ACC112 (cell line): ENCODE measurements at regions not wholly inside any gene's neighbourhood (a gene's known extent, or its start where the extent isn't known, plus 50 kb on each side); places are given as distances from the start of the nearest gene placed in this dataset.

Experiments
- H2AFZ ChIP-seq: fragments of 200-600 bp; sonication (generic); one replicate; pipeline ENCODE4 v1.6.0; 2017; ENCODE audit warnings: antibody characterized with exemption, low read length; ENCODE audit not compliant: unreplicated experiment
- H3K27ac ChIP-seq: fragments of 200-600 bp; sonication (generic); 2 replicates; pipeline ENCODE4 v1.5.1; 2014; ENCODE audit warnings: low read depth, mild to moderate bottlenecking, antibody characterized with exemption, low read length, moderate library complexity
- H3K27me3 ChIP-seq: fragments of 200-600 bp; sonication (generic); 2 replicates; pipeline ENCODE4 v1.6.1; 2014; ENCODE audit warnings: mild to moderate bottlenecking, antibody characterized with exemption, low read length, moderate library complexity, mixed read lengths; ENCODE audit not compliant: insufficient read depth
- H3K36me3 ChIP-seq: fragments of 200-600 bp; sonication (generic); 2 replicates; pipeline ENCODE4 v1.6.1; 2016; ENCODE audit warnings: mild to moderate bottlenecking, antibody characterized with exemption, low read length, moderate library complexity, mixed read lengths; ENCODE audit not compliant: insufficient read depth
- H3K4me1 ChIP-seq: fragments of 200-600 bp; sonication (generic); one replicate; pipeline ENCODE4 v1.6.1; 2016; ENCODE audit warnings: low read length, mixed read lengths; ENCODE audit not compliant: insufficient read depth, unreplicated experiment, control insufficient read depth
- H3K4me3 ChIP-seq: fragments of 200-600 bp; sonication (generic); 2 replicates; pipeline ENCODE4 v1.5.1; 2014; ENCODE audit warnings: mild to moderate bottlenecking, low read depth, low read length
- H3K79me2 ChIP-seq: fragments of 200-600 bp; sonication (generic); one replicate; pipeline ENCODE4 v1.6.0; 2016; ENCODE audit warnings: low read length; ENCODE audit not compliant: control insufficient read depth, unreplicated experiment, insufficient read depth

GRCh38 chr4:3818371-3818770, 52.2 kb downstream of the ADRA2C start:
- Histone ChIP-seq H2AFZ (no peak overlapping the region), H3K4me1 (no peaks in the 10 kb centered on the region), H3K27me3 (peaks cover 11% of the 10 kb centered on the region), H3K79me2 (no peaks in the 10 kb centered on the region), H3K4me3 (no peak overlapping the region), H3K36me3 (no peaks in the 10 kb centered on the region), H3K27ac (no peak overlapping the region)

GRCh38 chr4:3819210-3819919, 53.2 kb downstream of the ADRA2C start:
- Histone ChIP-seq H3K36me3 (no peaks in the 10 kb centered on the region), H3K27ac (no peak overlapping the region), H3K4me1 (no peaks in the 10 kb centered on the region), H3K27me3 (peaks cover 11% of the 10 kb centered on the region), H2AFZ (no peak overlapping the region), H3K4me3 (no peak overlapping the region), H3K79me2 (no peaks in the 10 kb centered on the region)

DNA sequence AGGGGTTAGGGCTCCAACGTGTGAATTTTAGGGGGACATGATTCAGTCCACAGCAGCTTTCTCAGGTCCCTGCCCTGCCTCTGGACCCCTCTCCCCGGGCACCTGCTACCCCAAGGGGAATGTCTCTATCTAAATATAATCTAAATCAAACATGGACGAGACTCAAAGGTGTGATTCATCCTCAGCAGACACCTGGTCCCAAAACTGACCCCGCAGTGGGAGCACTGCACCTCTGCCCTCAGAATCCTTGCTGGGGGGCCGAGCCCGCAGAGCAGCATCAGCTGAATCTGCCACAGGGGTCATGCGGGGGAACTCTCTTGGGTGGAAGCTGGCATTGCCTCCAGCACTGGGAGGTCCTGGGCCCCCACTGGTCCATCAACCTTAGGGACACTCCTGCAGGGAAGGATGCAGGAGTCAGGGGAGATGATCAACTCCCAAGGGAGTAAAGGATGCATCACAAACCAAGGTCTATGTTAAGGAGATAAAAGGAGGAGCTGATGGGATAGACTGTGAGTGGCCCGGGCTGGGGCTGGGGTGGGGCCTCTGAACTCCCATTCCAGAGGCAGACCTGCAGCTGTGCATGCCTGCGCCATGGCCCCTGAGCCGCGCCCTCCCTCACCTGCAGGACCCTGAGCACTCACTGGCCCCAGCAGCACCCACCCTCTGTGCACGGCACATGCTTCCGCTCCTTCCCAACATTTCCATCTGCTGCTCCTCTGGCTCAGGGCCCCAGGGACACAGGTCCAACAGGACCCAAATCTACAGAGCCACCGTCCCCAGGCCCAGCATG, 54.0 kb downstream of the ADRA2C start:
- no peaks in the 10 kb centered on the region for H3K4me1 ChIP-seq
- H2AFZ ChIP-seq, result no peak overlapping the region
- peaks cover 11% of the 10 kb centered on the region for H3K27me3 ChIP-seq
- no peak overlapping the region for H3K27ac ChIP-seq
- no peaks in the 10 kb centered on the region for H3K36me3 ChIP-seq
- H3K79me2 ChIP-seq, result no peaks in the 10 kb centered on the region
- H3K4me3 ChIP-seq, result no peak overlapping the region

DNA sequence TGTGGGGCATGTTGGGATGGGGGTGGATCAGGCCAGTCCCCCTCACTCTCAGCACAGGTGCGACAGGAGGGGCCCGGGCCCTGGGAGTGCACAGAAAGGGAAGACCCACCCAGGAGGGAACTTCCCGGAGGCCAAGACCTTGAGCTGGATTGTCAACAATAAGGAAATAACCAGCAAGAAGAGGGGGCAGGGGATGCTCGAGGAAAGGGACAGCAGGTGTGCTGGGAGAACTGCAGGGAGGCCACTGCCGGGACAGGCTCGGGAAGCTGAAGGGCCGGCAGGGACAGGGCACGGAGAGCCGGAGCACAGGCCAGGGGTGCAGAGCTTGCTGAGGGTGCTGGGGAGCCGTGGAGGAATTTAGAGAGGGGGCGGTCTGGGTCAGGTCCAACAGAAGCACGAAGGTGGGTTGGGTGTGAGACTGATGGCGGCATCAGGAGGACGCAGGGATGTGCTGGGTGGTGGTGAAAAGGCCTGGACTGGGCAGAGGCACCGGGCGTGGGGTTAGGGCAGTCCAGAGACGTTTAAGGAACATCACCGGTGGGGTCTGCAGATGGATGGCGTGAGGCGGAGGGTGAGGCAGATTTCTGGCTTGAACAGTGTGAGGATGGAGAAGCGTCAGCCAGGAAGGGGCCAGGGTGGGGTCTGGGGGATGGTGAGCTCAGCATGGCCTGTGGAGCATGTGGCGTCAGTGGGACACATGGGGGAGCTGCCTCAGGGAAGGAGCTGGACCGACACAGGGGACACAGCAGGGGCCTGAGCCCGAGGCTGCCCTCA, 54.8 kb downstream of the ADRA2C start:
- no peaks in the 10 kb centered on the region for H3K4me1 ChIP-seq
- H2AFZ ChIP-seq, result no peak overlapping the region
- H3K27me3 ChIP-seq, result peaks cover 11% of the 10 kb centered on the region
- no peaks in the 10 kb centered on the region for H3K36me3 ChIP-seq
- no peak overlapping the region for H3K4me3 ChIP-seq
- no peak overlapping the region for H3K27ac ChIP-seq
- no peaks in the 10 kb centered on the region for H3K79me2 ChIP-seq

GRCh38 chr4:3821580-3822229, 55.5 kb downstream of the ADRA2C start:
- peaks cover 11% of the 10 kb centered on the region for H3K27me3 ChIP-seq
- H2AFZ ChIP-seq, result no peak overlapping the region

GRCh38 chr4:3822230-3822947, 56.2 kb downstream of the ADRA2C start:
- H3K27me3 ChIP-seq, result peaks cover 11% of the 10 kb centered on the region
- H3K36me3 ChIP-seq, result no peaks in the 10 kb centered on the region
- H3K4me1 ChIP-seq, result no peaks in the 10 kb centered on the region
- no peaks in the 10 kb centered on the region for H3K79me2 ChIP-seq
- H3K27ac ChIP-seq, result no peak overlapping the region
- H2AFZ ChIP-seq, result no peak overlapping the region
- H3K4me3 ChIP-seq, result no peak overlapping the region

More at GRCh38 chr4:3821580-3822229, 55.5 kb downstream of the ADRA2C start:
- Histone ChIP-seq H3K79me2 (no peaks in the 10 kb centered on the region), H3K27ac (no peak overlapping the region), H3K36me3 (no peaks in the 10 kb centered on the region), H3K4me3 (no peak overlapping the region), H3K4me1 (no peaks in the 10 kb centered on the region)

- Histone ChIP-seq H3K27me3 (peaks cover 11% of the 10 kb centered on the region), H3K36me3 (no peaks in the 10 kb centered on the region), H3K79me2 (no peaks in the 10 kb centered on the region), H3K4me3 (no peak overlapping the region), H3K4me1 (peaks cover 7% of the 10 kb centered on the region), H2AFZ (no peak overlapping the region), H3K27ac (no peak overlapping the region)
Observed at GRCh38 chr4:3823496-3824341, 57.5 kb downstream of the ADRA2C start.

DNA sequence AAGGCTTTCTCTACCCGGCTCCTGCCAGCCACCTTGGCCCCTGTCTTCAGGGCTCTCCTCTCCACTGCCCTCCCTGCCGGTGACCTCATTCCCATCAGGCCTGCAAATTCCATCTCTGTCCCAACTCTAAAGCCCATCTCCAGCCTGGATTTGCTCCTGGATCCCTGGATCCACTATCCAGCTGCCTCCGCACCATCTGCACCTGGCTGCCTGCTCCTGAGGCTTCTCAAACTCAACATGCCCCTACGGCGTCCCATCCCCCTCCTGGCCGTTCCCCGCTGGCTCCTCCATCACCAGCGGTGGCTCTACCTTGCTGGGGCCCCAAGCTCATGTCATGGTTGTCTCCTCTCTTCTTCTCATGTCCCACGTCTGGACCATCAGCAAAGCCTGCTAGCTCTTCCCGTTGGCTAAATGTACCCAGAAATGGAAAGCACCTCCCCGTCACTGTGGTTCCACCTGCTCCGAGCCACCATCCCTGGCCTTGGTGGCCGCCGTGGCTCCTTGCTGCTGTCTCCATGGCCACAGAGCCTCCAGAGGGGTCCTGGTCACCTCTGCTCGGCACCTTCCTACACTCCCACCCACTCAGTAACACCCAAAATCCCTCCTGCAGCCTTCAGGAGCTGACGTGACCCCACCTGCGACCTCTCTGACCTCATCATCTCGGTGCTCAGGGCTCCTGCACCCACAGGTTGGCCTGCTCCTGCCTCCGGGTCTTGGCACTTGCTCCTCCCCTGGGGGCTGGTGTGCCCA, 58.5 kb downstream of the ADRA2C start:
- Histone ChIP-seq H3K4me3 (no peak overlapping the region), H3K4me1 (peaks cover 7% of the 10 kb centered on the region), H3K36me3 (no peaks in the 10 kb centered on the region), H3K27ac (no peak overlapping the region), H3K27me3 (peaks cover 5% of the 10 kb centered on the region), H3K79me2 (no peaks in the 10 kb centered on the region), H2AFZ (no peak overlapping the region)

DNA sequence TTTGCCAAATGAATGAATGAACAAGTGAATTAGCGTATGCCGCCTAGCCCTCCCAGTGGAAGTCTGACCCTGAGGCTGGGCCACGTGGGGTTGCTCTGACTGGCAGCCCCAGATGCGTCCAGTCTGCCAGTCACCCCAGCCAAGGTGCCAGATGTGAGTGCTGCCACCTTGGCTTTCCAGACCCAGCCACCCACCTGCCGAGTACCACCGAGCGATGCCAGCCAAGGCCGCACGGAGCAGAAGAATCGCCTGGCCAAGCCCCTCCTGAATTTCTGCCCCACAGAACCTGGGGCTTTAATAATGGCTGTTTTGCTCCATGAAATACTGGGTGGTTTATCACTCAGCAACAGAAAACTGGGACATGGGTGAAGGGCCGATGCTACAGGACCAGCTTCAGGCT, 59.3 kb downstream of the ADRA2C start:
- Histone ChIP-seq H3K27me3 (no peaks in the 10 kb centered on the region), H3K79me2 (no peaks in the 10 kb centered on the region), H2AFZ (no peak overlapping the region), H3K27ac (no peak overlapping the region), H3K36me3 (no peaks in the 10 kb centered on the region), H3K4me3 (no peak overlapping the region), H3K4me1 (peaks cover 7% of the 10 kb centered on the region)
